Erythroblast (primary cell): ENCODE measurements at regions not wholly inside any gene's neighbourhood (a gene's known extent, or its start where the extent isn't known, plus 50 kb on each side); places are given as distances from the start of the nearest gene placed in this dataset.

Experiments used
- GATA1 ChIP-seq: IDR thresholded peaks from 2 replicates; pipeline ENCODE4 v1.6.1; 2011; ENCODE audit warnings: low read depth, mild to moderate bottlenecking, control low read depth, low read length, moderate library complexity
- POLR2A ChIP-seq: IDR thresholded peaks from 2 replicates; pipeline ENCODE4 v1.6.1; 2011; ENCODE audit warnings: mild to moderate bottlenecking, low read length

- TF ChIP-seq POLR2A (no peak), GATA1 (no peak)
Measured at GRCh38 chr3:20424086-20424485, 238.1 kb upstream of the SGO1 start.
